HG02759 (cell line): ENCODE measurements at regions not wholly inside any gene's neighbourhood (a gene's known extent, or its start where the extent isn't known, plus 50 kb on each side); places are given as distances from the start of the nearest gene placed in this dataset.
A peak's percentile ranks its signal among the peaks of the same experiment; 100 is the strongest.

ENCODE experiments used
- ATAC-seq: cut with Tn5 transposase; IDR thresholded peaks from one replicate; pipeline ENCODE4 v1.9.1; 2021; ENCODE audit warnings: mild to moderate bottlenecking, moderate library complexity; ENCODE audit not compliant: unreplicated experiment

DNA sequence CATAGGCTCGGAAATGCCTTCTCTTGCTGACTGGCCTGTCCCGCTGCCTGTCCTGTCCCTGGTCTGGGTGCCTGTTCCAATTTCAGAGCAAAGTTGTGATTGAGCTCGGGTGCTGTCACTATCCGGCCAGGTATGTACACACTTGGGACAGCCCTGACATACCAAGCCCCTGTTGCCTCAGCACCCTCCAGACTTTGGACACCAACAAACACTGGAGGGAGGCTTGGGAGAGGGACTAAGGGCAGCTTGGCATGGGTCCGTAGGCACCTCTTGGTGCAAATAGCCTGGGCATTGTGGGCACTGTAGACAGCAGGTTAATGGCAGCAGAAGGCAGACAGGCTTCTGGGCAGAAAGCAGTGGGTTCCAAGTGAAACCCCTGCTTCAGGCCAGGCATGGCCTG is 86.3 kb upstream of the SEMA6A start:
- ATAC-seq, result no peak

DNA sequence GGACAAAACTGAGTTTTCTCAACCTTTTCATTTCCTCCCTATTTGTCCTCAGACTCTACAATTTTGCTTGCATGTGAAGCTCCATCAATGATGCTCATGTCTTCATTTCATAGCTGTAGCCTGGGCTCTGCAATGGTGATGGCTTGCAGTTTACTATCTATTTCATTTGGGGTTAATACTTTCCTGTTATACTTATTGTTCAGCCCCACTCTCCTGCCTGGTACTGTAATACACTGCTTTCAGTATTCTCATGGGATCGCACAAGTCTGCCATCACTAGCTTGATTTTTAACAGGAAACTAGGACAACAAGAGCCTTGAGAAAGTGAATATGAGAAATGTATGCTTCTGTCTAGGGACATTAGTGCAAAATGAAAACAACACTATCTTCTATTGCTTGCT is 84.2 kb upstream of the SEMA6A start:
- ATAC-seq, result no peak

DNA sequence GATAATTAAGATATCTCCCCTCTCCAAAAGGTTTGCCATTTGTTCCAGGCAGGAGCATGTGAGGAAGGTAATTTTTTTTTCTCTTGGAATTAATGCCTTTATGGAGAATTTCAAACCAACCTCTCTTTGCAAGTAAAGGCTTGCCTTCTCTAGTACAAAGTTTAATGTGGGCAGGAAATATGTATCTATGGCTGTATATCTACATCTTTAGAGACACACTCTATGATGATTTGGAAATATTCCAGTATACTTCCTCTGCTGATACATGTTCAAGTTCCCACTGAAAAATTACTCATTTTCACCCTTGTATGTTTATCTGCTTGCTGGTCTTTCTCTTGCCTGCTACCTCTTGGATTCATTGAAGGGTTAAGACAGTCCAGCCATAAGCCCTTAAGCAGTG is 83.5 kb upstream of the SEMA6A start:
- ATAC-seq, result no peak

DNA sequence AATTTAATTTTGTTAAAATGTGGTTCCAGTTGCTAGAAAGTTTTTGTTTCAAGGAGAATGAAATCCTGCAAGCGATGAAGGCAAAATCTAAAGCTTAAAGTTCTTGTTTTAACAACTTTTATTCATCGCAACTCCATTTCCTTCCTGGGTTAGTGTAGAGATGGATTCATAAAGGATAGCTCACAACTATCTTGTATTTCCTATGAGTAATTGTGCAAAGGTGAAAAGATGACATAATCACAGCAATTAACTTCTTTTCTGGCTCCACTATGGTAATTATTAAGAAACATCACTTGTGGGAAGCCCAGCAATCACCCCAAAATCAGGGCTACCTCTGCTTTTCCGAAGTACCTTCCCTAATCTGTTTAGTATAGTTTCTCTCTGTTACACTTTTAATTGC is 80.8 kb upstream of the SEMA6A start:
- ATAC-seq, result no peak

DNA sequence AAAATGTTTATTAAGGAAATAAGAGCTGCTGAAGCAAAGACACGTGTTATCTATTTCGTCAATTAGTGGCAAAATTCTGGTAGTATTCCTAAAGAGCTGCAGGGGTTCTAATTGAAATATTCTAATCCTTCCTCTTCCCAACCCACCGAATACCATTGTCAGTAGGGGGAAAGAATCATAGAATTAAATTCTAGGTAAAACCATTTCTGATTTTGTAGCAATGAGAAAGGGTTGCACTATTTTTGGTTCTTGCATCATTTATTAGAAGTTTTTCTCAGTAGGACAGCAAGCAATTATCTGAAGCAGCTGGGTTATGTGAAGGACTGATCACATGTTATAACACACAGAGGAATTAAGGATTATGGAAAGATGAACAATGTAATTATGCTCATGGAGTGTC is 80.3 kb upstream of the SEMA6A start:
- ATAC-seq, result no peak

DNA sequence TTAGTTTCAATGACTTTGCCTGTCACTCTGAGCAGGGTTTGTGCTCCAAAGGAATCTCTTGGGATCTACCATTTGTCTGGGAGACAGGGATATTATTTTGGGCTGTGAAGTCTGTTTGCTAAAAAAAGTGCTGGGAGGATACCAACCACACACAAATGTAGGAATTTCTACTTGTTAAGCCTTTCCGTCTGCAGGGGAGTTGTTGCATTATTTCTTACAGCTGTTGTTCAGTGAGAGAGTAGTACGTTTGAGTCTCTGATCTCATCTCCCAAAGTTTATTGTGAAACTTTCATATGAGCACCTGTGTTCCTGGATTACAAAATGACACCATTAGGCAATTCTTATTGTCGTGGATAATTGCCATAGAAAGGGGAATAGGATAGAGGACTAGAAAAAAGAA is 78.3 kb upstream of the SEMA6A start:
- ATAC-seq, result no peak

DNA sequence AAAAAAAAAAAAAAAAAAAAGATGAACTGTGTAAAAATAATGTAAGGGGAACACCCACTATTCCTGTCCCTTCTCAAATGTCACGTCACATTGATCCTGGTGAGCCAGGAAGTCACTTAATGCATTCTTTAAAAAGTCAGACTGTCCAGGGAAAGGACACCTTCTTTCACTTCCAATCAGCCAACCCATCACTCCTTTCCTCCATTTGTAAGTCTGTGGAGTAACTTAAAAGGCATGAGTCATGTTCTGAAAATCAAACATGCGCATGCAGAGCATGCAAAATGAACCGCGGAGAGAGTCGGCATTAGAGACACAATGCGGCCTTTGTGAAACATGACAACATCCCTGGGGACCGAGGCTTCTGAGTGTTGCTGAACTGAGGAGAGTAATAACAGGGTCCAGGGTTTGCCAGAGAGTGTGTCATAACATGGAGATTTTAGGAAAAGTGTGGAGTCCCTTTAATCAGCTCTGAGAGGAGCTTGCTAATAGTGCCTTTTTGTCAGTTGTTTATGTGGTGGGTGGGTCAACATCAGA is 77.6 kb upstream of the SEMA6A start:
- peak; percentile 91 for ATAC-seq

DNA sequence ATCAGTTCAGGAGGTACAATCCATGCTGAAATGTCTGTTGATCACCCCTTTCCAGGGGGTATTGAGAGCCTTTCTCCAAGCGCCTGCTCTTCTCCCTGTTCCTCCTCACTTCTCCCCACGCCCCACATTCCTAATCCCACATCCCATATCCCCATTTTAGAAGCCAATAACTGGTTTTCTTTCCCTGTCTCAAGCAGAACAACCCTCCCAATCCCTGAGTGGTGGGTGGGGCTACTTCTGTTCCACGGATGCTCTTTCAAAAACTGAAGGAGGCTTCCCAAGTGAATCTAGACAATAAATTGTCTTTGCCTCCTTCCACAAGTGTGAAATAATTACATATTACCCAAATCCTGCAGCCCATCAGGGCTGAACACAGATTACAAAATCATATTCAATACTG is 77.0 kb upstream of the SEMA6A start:
- no peak for ATAC-seq

DNA sequence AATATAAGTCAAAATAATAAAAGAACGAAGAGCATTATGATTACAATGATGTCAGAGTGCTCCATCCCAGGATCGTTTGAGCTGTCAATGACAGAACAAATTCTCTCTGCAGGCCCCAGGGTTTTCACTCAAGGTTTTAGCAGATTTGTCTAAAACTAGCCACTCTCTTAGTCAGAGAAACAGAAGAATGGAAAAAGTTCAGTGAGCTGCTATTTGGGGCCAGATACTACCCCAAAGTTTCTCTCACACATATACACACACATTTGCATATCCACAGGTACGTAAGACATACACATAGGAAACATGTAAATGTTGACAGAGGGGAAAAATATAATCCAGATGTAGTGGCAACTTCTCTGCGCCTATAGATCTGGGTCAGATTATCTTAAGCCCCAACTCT is 76.3 kb upstream of the SEMA6A start:
- ATAC-seq, result no peak

DNA sequence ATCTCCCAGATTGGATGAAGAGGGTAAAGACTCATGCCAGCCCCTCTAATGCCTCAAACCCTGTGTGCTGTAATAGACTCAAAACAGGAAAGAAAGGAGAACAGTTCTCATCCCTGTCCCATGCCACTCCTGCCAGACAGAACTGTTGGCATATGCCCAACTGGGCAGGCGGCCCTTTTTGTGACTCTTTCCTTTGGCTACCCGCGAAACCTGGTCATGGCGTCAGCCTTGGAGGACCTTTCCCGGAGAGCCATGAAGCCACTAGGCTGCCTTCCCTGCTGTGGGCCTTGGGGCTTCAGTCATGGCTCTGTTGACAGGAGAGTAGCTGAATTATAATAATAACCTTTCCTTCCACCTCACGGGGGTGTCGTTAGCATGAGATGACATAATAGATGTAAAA is 75.9 kb upstream of the SEMA6A start:
- no peak for ATAC-seq

DNA sequence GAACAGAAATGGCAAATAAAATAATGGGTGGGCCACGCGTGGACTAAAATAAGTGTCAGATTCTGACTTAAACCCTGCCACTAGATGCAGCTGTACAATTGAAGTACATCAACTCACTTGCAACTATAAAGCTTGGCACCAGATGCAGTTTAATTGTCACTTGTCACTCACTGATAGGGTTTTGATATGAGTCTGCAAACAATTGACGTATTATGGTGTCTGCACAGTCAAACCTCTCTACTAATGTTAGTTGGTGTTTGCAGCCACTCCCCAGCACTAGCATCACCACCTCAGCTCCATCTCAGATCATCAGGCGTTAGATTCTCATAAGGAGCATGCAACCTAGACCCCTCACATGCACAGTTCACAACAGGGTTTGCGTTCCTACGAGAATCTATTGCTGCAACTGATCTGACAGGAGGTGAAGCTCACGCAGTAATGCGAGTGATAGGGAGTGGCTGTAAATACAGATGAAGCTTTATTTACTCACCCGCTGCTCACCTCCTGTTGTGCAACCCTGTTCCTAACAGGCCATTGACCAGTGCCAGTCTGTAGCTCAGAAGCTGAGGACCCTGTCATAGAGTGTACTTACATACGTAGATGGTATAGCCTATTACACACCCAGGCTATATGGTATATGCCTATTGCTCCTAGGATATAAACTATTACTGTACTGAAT is 72.1 kb upstream of the SEMA6A start:
- no peak for ATAC-seq

DNA sequence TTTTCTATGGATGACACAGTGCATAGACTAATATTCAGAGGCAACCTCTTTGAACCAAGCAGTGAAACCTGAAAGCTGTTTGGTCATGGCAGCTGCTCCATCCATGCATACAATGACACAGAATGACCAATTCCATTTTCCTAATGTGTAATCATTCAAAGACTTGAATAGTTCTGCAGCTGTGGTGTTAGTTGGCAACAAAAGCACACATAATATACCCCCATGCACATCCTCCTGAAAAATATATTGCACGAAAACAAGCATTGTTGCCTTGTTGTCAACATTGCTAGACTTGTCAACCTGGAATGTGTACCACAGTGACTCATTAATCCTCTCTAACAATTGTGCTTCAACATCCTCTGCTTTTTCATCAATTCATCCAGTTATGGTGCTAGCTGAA is 71.0 kb upstream of the SEMA6A start:
- peak; percentile 76 for ATAC-seq

DNA sequence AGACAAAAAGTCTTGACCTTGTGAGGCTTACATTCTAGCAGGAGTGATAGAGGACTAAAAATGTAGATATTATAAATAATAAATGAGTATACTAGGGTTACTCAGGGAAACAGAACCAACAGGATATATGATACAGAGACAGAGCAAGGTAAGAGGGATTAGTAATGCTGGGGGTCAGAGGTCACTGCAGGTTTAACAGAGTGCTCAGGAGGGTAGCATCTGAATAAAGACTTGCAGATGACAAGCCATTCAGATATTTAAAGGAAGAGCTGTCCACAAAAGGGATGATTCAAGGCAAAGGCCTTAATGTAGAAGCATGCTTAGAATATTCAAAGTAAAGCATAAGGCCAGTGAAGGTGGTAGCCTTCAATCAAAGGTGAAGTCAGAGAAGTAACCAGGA is 65.6 kb upstream of the SEMA6A start:
- ATAC-seq, result no peak

DNA sequence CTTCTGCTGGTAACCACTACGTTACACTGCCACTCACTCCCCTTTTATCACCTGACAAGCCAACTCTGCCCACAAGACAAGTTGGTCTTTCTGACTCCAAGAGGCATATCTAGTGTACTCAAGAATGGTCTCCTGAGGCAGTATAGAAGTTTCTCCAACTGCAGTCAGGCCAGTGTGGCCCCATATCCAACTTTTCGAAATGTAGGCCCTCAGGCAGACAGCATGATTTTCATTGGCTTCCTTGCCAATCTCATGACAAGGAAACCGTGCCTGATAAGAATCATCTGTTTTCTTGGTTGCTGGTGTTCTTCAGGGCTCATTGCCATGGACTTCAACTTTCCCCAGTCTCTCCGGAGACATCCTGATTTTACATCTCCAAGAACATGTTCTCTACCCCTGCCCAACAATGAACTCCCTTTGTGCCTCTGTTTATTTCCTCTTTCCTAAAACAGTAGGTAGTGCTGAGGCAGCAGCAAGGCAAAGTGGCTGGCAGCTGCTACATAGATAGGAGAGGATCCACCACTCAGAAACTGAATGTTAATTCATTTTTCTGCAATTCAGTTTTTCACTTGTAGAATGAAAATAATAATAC is 62.6 kb upstream of the SEMA6A start:
- ATAC-seq, result no peak

DNA sequence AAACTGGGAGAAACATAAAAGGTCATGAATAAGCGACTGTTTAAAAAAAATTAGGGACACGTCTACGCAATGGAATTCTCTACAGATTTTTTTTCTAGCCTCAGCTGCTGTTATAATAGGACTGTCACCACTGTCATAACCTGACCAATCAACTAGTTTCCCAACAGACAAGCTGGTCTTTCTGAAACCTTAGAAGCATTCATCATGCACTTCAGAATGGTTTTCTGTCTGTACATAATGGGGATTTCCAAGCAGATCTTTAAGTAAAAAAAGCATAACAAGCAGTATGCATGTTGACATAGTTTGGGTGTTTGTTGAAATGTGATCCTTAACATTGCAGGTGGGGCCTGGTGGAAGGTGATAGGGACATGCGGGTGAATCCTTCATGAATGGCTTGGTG is 58.3 kb upstream of the SEMA6A start:
- peak; percentile 50 for ATAC-seq

DNA sequence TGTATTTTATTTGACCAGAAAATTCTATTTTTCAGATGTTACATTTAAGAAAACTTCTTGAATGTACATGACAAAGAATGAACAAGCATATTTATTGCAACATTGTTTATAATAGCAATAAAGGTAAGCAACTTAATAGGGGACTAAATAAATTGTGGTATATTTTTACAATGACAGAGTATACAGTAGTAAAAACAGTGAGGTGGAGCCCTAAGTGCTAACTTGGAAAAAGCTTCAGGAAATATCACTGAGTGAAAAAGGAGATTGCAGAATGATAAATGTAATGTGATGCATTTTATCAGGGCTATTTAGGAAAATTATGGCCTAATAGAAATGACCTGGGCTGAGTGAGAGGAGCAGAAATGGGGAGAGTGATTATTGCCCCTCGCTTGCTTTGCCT is 56.5 kb upstream of the SEMA6A start:
- ATAC-seq, result no peak

DNA sequence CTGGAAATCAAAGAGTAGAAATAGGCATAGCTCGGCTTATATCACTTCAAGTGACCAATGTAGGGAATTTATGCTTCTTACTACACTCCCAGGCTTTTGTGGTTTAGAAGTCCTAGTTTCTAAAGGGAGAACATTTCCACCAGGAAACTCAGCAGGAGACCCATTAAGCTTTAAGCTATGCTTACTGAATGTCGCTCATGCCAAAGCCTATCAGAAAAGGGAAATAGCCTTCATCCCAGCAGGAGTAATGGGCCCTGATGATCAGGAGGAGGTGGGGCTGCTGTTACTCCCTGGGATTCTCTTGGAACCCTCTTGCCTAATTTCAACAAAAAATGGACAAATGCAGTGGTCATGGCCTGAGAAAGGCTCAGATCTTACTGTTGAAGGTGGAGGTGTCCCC is 54.5 kb upstream of the SEMA6A start:
- ATAC-seq, result no peak

DNA sequence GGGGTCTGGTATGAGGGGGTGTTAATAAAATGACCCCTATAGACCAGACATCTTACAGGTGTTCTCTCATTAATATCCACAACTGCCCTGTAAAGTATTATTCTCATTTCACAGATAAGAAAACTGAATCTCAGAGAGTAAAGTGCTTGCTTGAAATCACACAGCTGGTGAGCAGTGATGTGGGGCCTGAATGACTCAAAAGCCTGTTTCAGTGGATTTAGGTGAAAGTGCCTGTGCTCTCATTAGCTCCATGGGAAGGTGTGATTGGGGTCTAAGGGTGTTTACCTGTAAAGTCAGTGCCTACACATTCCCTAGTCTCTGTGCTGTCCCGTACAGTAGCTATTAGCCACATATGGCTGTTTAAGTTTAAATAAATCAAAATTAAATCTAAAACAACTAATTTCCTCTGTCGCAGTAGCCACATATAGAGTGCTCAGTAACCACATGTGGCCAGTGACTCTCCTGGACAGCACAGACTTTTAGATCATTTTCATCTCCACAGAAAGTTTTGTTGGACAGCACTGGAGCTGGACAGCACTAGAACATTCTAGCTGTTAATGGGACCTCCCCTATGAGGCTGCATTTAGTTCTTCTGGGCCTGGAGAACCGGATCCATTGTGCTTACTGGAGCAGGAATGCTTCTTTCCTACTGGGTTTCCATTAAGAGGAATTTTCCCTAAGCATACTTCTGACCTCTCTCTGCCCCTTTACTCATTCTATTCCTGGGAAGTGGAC is 52.5 kb upstream of the SEMA6A start:
- ATAC-seq, result peak; percentile 92

DNA sequence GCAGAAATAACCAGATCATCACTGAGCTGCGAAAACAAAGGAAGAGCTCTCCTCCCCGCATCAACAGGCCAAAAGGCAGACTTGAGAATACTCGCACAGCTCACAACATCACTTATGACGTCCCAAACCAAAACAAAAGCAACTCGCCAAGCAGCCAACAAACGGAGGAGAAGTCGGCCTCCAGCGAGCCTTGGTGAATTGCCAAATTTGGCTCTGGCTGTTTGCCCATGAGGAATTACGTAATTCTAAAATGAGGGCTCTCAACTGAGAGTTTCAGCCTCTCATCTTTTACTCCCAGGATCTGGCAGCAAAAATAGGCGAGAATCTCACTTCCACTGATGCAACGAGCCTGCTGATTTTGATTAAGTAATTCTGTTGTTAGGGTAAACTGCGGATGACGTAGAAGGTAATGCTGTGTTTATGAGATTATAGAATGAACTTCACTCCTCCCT is 51.7 kb upstream of the SEMA6A start:
- ATAC-seq, result no peak
